ENCODE measurements at regions not wholly inside any gene's neighbourhood (a gene's known extent, or its start where the extent isn't known, plus 50 kb on each side); places are given as distances from the start of the nearest gene placed in this dataset.

DNA sequence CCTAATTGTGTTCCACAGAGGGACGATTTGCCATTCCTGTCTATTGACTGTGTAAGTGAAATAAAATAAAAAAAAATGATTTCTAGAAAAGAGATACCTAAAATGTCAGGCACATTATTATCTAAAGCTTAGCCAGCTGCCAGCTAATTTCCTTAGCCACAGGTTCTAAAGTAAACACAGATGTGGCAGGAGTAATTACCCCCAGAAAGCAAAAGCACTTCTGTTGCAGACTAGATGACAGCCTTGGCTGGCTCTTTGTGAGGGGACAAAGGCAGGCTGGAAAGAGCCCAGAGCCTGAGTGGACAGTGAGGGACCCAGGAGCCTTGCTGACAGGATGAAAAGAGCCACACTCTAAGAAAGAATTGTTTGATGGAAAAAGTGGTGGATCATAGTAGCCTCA lies 418.1 kb downstream of the LRIG3 start:
- TF ChIP-seq, protein P1, sequence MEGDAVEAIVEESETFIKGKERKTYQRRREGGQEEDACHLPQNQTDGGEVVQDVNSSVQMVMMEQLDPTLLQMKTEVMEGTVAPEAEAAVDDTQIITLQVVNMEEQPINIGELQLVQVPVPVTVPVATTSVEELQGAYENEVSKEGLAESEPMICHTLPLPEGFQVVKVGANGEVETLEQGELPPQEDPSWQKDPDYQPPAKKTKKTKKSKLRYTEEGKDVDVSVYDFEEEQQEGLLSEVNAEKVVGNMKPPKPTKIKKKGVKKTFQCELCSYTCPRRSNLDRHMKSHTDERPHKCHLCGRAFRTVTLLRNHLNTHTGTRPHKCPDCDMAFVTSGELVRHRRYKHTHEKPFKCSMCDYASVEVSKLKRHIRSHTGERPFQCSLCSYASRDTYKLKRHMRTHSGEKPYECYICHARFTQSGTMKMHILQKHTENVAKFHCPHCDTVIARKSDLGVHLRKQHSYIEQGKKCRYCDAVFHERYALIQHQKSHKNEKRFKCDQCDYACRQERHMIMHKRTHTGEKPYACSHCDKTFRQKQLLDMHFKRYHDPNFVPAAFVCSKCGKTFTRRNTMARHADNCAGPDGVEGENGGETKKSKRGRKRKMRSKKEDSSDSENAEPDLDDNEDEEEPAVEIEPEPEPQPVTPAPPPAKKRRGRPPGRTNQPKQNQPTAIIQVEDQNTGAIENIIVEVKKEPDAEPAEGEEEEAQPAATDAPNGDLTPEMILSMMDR (IDR thresholded peaks at IDR 0.05), result no peak

DNA sequence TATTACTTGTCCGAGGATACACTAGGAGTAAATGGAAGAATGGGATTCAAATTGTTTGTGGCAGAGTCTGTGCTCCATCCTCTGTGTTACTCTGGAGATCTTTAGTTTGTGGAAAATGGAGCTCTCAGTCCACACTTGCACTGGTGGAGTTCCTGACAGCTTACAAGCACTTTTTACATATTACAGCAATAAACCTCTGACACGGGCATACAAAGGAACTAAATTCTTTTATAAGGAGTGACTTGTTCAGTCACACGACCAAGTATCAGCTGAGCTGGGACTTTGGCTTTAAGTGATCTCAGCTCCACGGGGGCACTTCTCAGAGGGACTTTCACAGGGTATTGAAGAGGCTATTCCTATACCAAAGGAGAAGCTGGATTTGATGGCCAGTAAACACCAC lies 417.5 kb downstream of the LRIG3 start:
- TF ChIP-seq, protein P1 (IDR thresholded peaks at IDR 0.05), result no peak

DNA sequence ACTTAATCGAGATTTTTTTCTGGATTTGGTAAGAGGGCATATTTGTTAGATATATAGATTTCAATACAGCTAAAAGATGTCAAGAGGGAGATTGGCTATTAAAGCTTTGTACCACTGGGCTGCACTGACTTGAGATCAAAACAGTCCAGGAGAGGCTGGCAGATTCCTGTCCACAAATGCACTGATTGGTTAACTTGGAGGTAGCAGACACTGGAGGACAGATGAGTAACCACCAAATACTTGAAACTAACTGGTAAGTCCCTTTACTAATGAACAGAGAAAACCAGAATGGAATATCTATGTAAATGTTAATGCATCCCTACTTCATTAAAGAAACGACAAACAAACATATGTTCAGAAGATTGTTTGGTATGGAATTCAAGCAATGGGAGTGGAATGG lies 416.6 kb downstream of the LRIG3 start:
- TF ChIP-seq, protein P1 (IDR thresholded peaks at IDR 0.05), result no peak

DNA sequence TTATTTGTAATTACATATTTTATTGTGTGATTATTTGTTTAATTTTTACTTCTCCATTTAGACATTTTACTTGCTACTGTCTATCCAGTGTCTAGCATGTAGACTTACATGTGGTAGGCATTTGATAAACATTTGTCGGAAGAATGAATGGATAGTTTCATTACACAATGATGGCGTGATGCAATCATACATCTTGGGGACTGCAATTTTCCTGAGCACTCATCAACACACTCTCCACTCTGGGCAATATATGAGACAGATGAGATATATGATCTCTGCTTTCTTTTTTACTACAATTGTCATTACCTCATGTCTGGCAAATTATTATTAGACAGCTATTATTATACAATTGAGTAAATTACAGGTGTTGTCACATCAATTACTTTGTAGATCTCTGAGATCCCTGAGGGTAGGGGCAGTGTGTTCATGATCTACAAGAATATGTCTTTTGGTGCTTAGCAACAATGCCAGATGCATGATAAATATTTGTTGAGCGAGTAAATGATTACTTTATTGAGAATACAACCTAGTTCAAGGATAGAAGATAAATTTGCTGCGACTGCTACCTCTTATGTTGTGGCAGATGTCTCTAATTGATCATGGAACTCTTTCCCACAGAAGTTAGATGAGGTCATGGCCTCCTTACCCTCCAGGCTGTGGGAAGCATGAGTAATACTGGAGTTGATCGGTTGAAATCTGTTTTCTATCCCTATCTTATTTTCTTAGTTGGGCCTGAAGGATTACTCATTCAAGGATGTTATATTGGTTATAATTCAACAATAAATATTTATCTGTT lies 416.0 kb downstream of the LRIG3 start:
- TF ChIP-seq, protein P1 (IDR thresholded peaks at IDR 0.05), result no peak

DNA sequence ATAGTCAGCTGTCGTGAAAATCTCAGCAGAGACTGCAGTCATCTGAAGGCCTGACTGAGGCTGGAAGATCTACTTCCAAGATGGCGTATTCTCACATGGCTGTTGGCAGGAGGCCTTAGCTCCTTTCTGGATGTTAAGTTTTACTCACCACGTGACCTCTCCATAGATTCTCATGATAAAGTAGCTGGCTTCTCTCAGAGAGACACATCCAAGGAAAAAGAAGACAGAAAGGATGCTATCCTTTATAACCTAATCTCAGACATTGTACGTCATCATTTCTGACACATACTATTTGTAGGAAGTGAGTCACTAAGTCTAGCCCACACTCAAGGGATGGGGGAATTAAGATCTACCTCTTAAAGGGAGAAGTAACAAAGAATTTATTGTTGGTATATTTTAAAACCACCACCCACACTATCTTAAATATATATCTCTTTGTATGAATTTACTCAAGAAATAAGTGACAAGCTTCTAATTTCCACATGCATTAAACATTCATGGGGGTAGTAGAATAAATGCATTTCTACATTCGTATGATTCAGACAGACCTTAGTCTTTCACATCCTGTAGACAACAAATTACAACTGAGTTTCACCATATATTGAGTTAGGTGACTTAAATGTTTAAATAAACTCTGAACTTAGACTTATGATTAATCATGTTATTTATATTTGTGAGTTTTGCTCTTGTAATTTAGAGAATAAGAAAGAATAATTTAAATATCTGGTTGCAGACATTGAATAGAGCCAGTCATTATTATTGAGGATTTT lies 411.0 kb downstream of the LRIG3 start:
- TF ChIP-seq, protein P1 (IDR thresholded peaks at IDR 0.05), result no peak

DNA sequence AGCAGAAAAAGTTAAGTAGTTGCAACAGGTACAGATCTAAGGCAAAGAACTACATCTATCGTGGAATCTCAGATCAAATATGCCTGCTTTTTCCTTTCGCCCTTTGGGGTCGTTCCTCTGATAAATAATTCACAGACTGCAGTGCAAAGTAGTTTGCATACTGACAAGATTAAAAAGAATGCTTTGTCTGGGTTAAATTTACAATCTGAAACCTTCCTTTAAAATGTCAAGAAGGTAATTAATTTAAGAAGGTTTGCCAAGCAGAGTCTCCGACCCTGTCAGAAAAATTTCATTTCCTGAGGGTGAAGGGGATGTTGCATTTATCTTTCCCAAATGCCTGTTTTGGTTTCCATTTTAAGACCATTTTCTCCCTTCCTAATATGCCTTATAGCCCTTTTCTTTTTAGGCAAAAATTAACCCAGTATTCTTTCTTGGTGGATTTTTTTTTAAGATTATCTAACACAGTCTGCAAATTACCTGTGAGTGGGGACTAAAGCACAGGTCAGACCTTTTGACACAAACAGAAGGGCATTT lies 406.9 kb downstream of the LRIG3 start:
- TF ChIP-seq, protein P1 (IDR thresholded peaks at IDR 0.05), result no peak

DNA sequence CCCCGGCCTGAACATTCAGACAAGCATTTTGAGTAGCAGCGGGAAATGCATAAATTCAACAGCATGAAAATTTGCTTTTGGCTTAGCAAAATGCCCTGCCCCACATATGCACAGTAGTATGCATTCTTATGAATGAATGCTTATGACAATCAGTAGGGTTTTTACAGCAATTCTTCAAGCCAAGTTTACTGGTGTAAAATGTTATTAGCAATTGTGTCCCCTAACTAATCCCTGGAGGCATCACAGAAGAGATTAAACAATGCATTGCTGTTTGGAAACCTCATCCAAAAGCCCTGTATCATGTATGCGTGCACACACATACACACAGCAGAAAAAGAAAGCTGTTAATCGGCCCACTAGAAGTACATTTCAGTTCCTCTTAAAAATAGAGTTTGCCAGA lies 406.5 kb downstream of the LRIG3 start:
- TF ChIP-seq, protein P1 (IDR thresholded peaks at IDR 0.05), result no peak

Data from LNCAP (cell line).